Sigmoid colon (tissue), 6 donors: ENCODE measurements at regions not wholly inside any gene's neighbourhood (a gene's known extent, or its start where the extent isn't known, plus 50 kb on each side); places are given as distances from the start of the nearest gene placed in this dataset.
"Not testable (repeated sequence)": the region's sequence is repeated elsewhere in the genome, so short reads cannot be mapped to it uniquely, and the experiment has no call there.

Experiments
- DNase-seq: peaks from one replicate; pipeline ENCODE4 v3.0.0-alpha.2; 2019
- H3K27ac ChIP-seq, 4 donors: fragments of 200-600 bp; sonication (generic); one replicate each; pipeline ENCODE4 v1.5.1; 2016 to 2019; ENCODE audit warnings: mild to moderate bottlenecking in 1 of 4
- H3K27me3 ChIP-seq, 3 donors: fragments of 200-600 bp; sonication (generic); one replicate each; pipeline ENCODE4 v1.5.1; 2019; ENCODE audit warnings: mild to moderate bottlenecking in 1 of 3
- H3K36me3 ChIP-seq, 4 donors: fragments of 200-600 bp; sonication (generic); one replicate each; pipeline ENCODE4 v1.5.1; 2016 to 2019
- H3K4me1 ChIP-seq, 4 donors: fragments of 200-600 bp; sonication (generic); one replicate each; pipeline ENCODE4 v1.5.1; 2017 to 2019
- H3K4me3 ChIP-seq, 4 donors: fragments of 200-600 bp; sonication (generic); one replicate each; pipeline ENCODE4 v1.5.1; 2017 to 2019; ENCODE audit warnings: mild to moderate bottlenecking in 2 of 4, moderate library complexity in 1 of 4
- H3K9me3 ChIP-seq, 4 donors: fragments of 200-600 bp in 3 of 4; sonication (generic) in 3 of 4; one replicate each; pipeline versions ENCODE4 v1.5.1 to v1.6.1; 2013 to 2019
- CTCF ChIP-seq, 4 experiments: fragments of 450-650 bp in 3 of 4; fragments of 200-600 bp in 1 of 4; IDR thresholded peaks; one replicate each; pipeline ENCODE4 v1.5.1; 2016 to 2019; ENCODE audit warnings: antibody characterized with exemption in 4 of 4, mild to moderate bottlenecking in 3 of 4, moderate library complexity in 2 of 4
- EP300 ChIP-seq, 4 donors: sonication (generic); formaldehyde crosslinking; IDR thresholded peaks; one replicate each; pipeline ENCODE4 v1.6.1; 2017; ENCODE audit warnings: antibody characterized with exemption in 4 of 4
- POLR2A ChIP-seq, 2 donors: fragments of 450-650 bp; IDR thresholded peaks; one replicate each; pipeline ENCODE4 v1.6.1; 2016; ENCODE audit warnings: antibody characterized with exemption in 2 of 2, mild to moderate bottlenecking in 2 of 2, moderate library complexity in 2 of 2
- POLR2AphosphoS5 ChIP-seq, 4 donors: sonication (generic); formaldehyde crosslinking; IDR thresholded peaks; one replicate each; pipeline ENCODE4 v1.6.1; 2017; ENCODE audit warnings: antibody characterized with exemption in 4 of 4
- WGBS, 2 donors: extraction: QIAGEN DNeasy Blood & Tissue Kit; methylation state at CpG; one replicate each; pipeline ENCODE4 v1.1.7; 2013; 5-methylcytosine and 5-hydroxymethylcytosine counted together
- intact Hi-C: fragments of 100-400 bp; cut with DNase I; formaldehyde crosslinking; loops from one replicate; pipeline ENCODE4 v1.15.1; 2023
- donor health status: healthy with polysubstance abuse.
- donor health status: healthy.

GRCh38 chr20:48364688-48365421 is 462.9 kb downstream of the PREX1 start:
- peaks cover 0 to 24% (median 23%) of the 10 kb centered on the region in 4 donors for H3K4me1 ChIP-seq
- 87 to 88% methylated on average over 11 of the region's 11 CpGs for WGBS, 2 donors
- DNase-seq: no peak
- intact Hi-C loops: loop anchor here (2.0 kb wide), 1 partner anchor 22 kb away; no protein-coding TSS in a partner anchor
- no peak for TF ChIP-seq EP300 (IDR thresholded peaks at IDR 0.05)
- TF ChIP-seq CTCF (IDR thresholded peaks at IDR 0.05): no peak
- TF ChIP-seq POLR2AphosphoS5 (IDR thresholded peaks at IDR 0.05): no peak
- no peak for TF ChIP-seq POLR2A (IDR thresholded peaks at IDR 0.05)
- H3K9me3 ChIP-seq: no peaks in the 10 kb centered on the region
- no peaks in the 10 kb centered on the region for H3K36me3 ChIP-seq
- H3K4me3 ChIP-seq: no peak overlapping the region
- no peaks in the 10 kb centered on the region for H3K27me3 ChIP-seq
- no peak overlapping the region for H3K27ac ChIP-seq

GRCh38 chr20:48364055-48364454 is 463.7 kb downstream of the PREX1 start:
- intact Hi-C loops: loop anchor here (2.0 kb wide), 1 partner anchor 21 kb away; no protein-coding TSS in a partner anchor
- no peaks in the 10 kb centered on the region for H3K9me3 ChIP-seq
- no peak overlapping the region for H3K27ac ChIP-seq
- no peaks in the 10 kb centered on the region for H3K36me3 ChIP-seq
- no peaks in the 10 kb centered on the region for H3K27me3 ChIP-seq
- TF ChIP-seq POLR2A (IDR thresholded peaks at IDR 0.05): no peak
- no peak for TF ChIP-seq POLR2AphosphoS5 (IDR thresholded peaks at IDR 0.05)
- no peak for TF ChIP-seq CTCF (IDR thresholded peaks at IDR 0.05)
- no peak for TF ChIP-seq EP300 (IDR thresholded peaks at IDR 0.05)
- H3K4me1 ChIP-seq: peaks cover 0 to 16% (median 15%) of the 10 kb centered on the region in 4 donors
- no peak overlapping the region for H3K4me3 ChIP-seq
- no peak for DNase-seq

- DNase-seq: no peak
- H3K9me3 ChIP-seq: no peaks in the 10 kb centered on the region
- no peaks in the 10 kb centered on the region for H3K36me3 ChIP-seq
- no peak overlapping the region for H3K4me3 ChIP-seq
- intact Hi-C loops: no loop called here
- H3K4me1 ChIP-seq: no peaks in the 10 kb centered on the region
- WGBS, 2 donors: 48 to 63% methylated on average over 9 of the region's 9 CpGs
- TF ChIP-seq POLR2AphosphoS5 (IDR thresholded peaks at IDR 0.05): no peak
- H3K27me3 ChIP-seq: no peaks in the 10 kb centered on the region
- H3K27ac ChIP-seq: no peak overlapping the region
Observed at GRCh38 chr20:48360342-48360975, 467.3 kb downstream of the PREX1 start.

GRCh38 chr20:48359692-48360341 is 468.0 kb downstream of the PREX1 start:
- H3K9me3 ChIP-seq: no peaks in the 10 kb centered on the region
- TF ChIP-seq POLR2AphosphoS5 (IDR thresholded peaks at IDR 0.05) (no peak), POLR2A (IDR thresholded peaks at IDR 0.05) (no peak), CTCF (IDR thresholded peaks at IDR 0.05) (no peak), EP300 (IDR thresholded peaks at IDR 0.05) (no peak)
- H3K4me1 ChIP-seq: peaks cover 0 to 5% (median 0%) of the 10 kb centered on the region in 4 donors
- 19 to 44% methylated on average over 17 of the region's 17 CpGs for WGBS, 2 donors
- no peak for DNase-seq
- no peaks in the 10 kb centered on the region for H3K27me3 ChIP-seq
- intact Hi-C loops: no loop called here
- H3K36me3 ChIP-seq: no peaks in the 10 kb centered on the region
- no peak overlapping the region for H3K4me3 ChIP-seq
- no peak overlapping the region for H3K27ac ChIP-seq

- H3K4me1 ChIP-seq, H3K4me3 ChIP-seq, H3K27me3 ChIP-seq, H3K9me3 ChIP-seq, intact Hi-C loops, H3K27ac ChIP-seq, DNase-seq, H3K36me3 ChIP-seq: not testable (repeated sequence)
- WGBS, 2 donors: 65 to 79% methylated on average over 8 of the region's 8 CpGs
Observed at GRCh38 chr20:48359055-48359390, 468.8 kb downstream of the PREX1 start.
